Stimulated activated effector memory CD8-positive, alpha-beta T cell treated with anti-CD3 and anti-CD28 coated beads, Interleukin-12 subunit alpha, Interleukin-12 subunit beta, amount 100 ng/mL, for 72 hours (primary cell): ENCODE measurements at regions not wholly inside any gene's neighbourhood (a gene's known extent, or its start where the extent isn't known, plus 50 kb on each side); places are given as distances from the start of the nearest gene placed in this dataset.

Experiments used
- ATAC-seq: fragments of 150-1000 bp; cut with Tn5 transposase; 2 replicates; pipeline ENCODE4 v1.10.0; 2021
- DNase-seq, 2 donors: peaks; one replicate each; pipeline ENCODE4 v3.0.0; 2021 to 2022; ENCODE audit warnings: low spot score in 2 of 2
- H3K27ac Mint-ChIP-seq: one replicate; pipeline ENCODE4 v1.8.0; 2022; ENCODE audit warnings: mild to moderate bottlenecking, mixed read lengths
- H3K36me3 Mint-ChIP-seq: one replicate; pipeline ENCODE4 v1.8.0; 2022; ENCODE audit warnings: mild to moderate bottlenecking, mixed read lengths
- H3K4me1 Mint-ChIP-seq: one replicate; pipeline ENCODE4 v1.8.0; 2022; ENCODE audit warnings: mixed read lengths
- H3K4me3 Mint-ChIP-seq: one replicate; pipeline ENCODE4 v1.8.0; 2022; ENCODE audit warnings: mild to moderate bottlenecking, mixed read lengths
- H3K9me3 Mint-ChIP-seq: one replicate; pipeline ENCODE4 v1.8.0; 2022; ENCODE audit warnings: mixed read lengths

DNA sequence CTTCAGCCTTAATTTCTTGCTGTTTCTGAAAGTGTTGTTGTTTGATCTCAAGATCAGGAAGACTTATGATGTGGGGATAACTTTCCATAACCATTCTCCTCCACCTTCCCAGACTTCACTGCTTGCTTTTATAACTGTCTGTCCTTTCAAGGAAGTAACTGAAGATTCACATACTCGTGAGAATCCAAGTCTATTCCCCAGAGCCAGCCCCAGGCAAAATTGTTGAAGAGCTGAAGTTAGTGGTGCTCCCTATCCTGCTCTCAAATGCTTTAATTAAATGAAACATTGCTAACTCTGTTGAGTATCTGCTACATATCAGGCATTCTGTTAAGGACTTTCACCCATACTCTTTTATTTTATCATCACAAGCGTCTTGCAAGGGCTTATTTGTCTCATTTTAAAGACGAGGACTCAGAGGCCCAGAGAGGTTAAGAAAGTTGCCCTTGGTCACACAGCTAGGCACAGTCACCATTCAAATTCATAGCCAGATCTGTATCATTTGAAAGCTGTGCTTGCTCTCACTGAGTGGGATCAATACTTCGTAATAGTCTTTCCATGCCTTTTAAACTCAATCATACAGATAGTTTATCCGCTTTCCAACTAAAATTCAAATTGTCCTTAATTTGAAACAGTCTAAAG, 189.8 kb upstream of the TCF4 start:
- DNase-seq, result no peak

GRCh38 chr18:55775972-55776371, 188.0 kb upstream of the TCF4 start:
- H3K4me1 Mint-ChIP-seq, result no peaks in the 10 kb centered on the region
- DNase-seq, result no peak
- no peaks in the 10 kb centered on the region for H3K36me3 Mint-ChIP-seq
- no peak for ATAC-seq
- no peak overlapping the region for H3K4me3 Mint-ChIP-seq
- H3K9me3 Mint-ChIP-seq, result no peaks in the 10 kb centered on the region
- no peak overlapping the region for H3K27ac Mint-ChIP-seq

More for the DNA sequence above, 189.8 kb upstream of the TCF4 start:
- no peak for ATAC-seq
- H3K4me1 Mint-ChIP-seq, result no peaks in the 10 kb centered on the region
- H3K4me3 Mint-ChIP-seq, result no peak overlapping the region
- no peak overlapping the region for H3K27ac Mint-ChIP-seq
- no peaks in the 10 kb centered on the region for H3K36me3 Mint-ChIP-seq
- H3K9me3 Mint-ChIP-seq, result no peaks in the 10 kb centered on the region

GRCh38 chr18:55774505-55774904, 186.5 kb upstream of the TCF4 start:
- Mint-ChIP-seq H3K36me3 (no peaks in the 10 kb centered on the region), H3K4me3 (no peak overlapping the region), H3K9me3 (peaks cover 3% of the 10 kb centered on the region), H3K4me1 (no peaks in the 10 kb centered on the region), H3K27ac (no peak overlapping the region)
- DNase-seq (no peak), ATAC-seq (no peak)

DNA sequence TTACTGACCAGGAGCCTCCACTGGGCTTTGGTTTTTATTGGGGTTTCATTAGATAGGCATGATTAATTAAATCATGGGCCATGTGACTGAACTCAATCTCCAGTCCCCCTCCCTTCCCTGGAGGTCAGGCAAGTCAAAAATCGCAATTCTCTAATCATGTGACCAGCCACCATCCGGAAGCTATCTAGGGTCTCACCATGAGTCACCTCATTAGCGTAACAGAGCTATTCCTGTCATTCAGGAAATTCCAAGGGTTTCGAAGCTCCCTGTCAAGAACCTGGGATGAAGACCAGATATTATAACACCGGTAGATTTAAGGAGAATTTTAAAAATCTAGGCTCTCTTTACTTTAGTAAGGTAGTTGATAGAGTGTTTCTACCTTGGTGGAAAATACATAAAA, 180.3 kb upstream of the TCF4 start:
- DNase-seq, result no peak
- no peak for ATAC-seq
- Mint-ChIP-seq H3K4me3 (no peak overlapping the region), H3K27ac (no peak overlapping the region), H3K9me3 (peaks cover 3% of the 10 kb centered on the region), H3K36me3 (no peaks in the 10 kb centered on the region), H3K4me1 (no peaks in the 10 kb centered on the region)

- Mint-ChIP-seq H3K4me3 (no peak overlapping the region), H3K4me1 (no peaks in the 10 kb centered on the region), H3K9me3 (peaks cover 2% of the 10 kb centered on the region), H3K36me3 (no peaks in the 10 kb centered on the region), H3K27ac (no peak overlapping the region)
- DNase-seq, result no peak
- no peak for ATAC-seq
These were observed 176.4 kb upstream of the TCF4 start for GRCh38 chr18:55764386-55764785.

DNA sequence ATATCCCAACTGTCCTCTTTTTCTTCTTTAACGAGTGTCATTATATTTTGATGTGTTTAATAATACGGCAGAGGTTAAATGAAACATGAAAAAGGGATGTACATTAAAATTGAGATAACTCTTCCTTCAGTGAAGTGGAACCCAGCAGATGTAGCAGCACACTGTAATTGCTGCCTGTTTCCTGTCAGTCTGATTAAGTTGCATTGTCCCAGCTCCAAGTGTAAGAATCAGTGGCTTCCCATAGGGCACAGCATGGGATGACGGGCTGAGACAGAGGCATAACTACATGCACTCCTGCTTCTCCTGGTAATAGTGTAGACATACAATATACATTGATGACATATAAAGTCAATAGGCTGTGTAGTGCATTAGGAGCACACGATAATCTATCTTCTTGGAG, 175.8 kb upstream of the TCF4 start:
- DNase-seq, result no peak
- Mint-ChIP-seq H3K4me1 (no peaks in the 10 kb centered on the region), H3K4me3 (no peak overlapping the region), H3K9me3 (peaks cover 2% of the 10 kb centered on the region), H3K27ac (no peak overlapping the region), H3K36me3 (no peaks in the 10 kb centered on the region)
- ATAC-seq, result no peak

DNA sequence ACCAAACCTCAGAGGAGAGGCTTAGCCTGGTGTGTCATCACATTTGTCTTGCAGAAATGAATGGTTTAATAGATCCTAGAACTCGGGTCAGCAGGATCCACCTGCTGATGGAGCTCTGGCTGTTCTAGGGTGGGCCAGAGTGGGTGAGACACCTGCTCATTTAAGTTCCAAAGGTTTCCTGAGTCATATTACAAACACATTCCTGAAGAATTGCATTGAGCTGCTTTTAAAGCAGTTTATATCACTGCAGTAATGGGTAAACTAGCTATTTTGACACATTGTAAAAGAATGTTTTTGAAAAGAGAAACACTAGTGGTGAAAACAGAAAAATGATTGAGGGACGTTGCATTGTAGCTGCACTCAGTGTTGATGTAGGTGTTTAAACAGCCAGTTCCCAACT, 175.3 kb upstream of the TCF4 start:
- no peak overlapping the region for H3K4me3 Mint-ChIP-seq
- peaks cover 2% of the 10 kb centered on the region for H3K9me3 Mint-ChIP-seq
- DNase-seq (no peak), ATAC-seq (no peak)
- no peaks in the 10 kb centered on the region for H3K36me3 Mint-ChIP-seq
- no peaks in the 10 kb centered on the region for H3K4me1 Mint-ChIP-seq
- H3K27ac Mint-ChIP-seq, result no peak overlapping the region

DNA sequence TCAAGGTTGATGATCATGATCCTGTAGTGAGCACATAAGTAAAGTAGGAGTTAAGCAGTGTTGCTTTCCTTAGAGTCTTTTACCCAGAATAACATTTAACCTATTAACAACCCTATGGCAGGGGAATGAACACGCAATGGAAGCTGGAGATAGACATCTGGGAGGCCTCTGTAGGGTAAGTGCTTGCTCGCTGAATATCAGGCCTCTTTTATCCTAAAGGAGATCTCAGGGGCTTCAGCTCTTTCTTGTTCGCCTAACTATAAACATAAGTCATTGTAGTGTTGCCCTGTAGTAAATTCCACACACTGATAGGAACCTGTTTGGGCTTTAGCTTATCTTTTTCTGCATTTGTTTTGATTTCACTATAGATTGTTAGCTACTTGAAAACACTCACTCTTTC, 174.4 kb upstream of the TCF4 start:
- Mint-ChIP-seq H3K27ac (no peak overlapping the region), H3K36me3 (no peaks in the 10 kb centered on the region), H3K9me3 (peaks cover 2% of the 10 kb centered on the region), H3K4me3 (no peak overlapping the region), H3K4me1 (no peaks in the 10 kb centered on the region)
- no peak for DNase-seq
- ATAC-seq, result no peak

- Mint-ChIP-seq H3K27ac (no peak overlapping the region), H3K4me1 (no peaks in the 10 kb centered on the region), H3K4me3 (no peak overlapping the region), H3K9me3 (peaks cover 5% of the 10 kb centered on the region), H3K36me3 (no peaks in the 10 kb centered on the region)
- ATAC-seq, result no peak
- DNase-seq, result no peak
These were observed 165.8 kb upstream of the TCF4 start for GRCh38 chr18:55753643-55754263.

DNA sequence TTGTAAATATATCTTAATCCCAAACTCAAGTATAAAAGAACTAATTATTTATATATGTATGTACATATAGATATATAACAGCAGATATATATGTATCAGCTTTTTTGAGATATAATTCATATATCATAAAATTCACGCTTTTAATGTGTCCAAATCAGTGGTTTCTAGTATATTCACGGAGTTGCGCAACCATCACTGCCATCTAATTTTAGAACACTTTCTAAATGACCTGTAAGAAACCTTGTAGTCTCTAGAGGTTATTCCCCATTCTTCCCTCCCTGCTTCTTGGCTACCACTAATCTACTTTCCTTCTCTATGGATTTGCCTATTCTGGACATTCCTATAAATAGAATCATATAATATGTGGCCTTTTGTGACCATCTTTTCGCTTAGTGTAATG, 163.5 kb upstream of the TCF4 start:
- ATAC-seq (no peak), DNase-seq (no peak)
- Mint-ChIP-seq H3K36me3 (no peaks in the 10 kb centered on the region), H3K4me3 (no peak overlapping the region), H3K4me1 (no peaks in the 10 kb centered on the region), H3K9me3 (peaks cover 10% of the 10 kb centered on the region), H3K27ac (no peak overlapping the region)

DNA sequence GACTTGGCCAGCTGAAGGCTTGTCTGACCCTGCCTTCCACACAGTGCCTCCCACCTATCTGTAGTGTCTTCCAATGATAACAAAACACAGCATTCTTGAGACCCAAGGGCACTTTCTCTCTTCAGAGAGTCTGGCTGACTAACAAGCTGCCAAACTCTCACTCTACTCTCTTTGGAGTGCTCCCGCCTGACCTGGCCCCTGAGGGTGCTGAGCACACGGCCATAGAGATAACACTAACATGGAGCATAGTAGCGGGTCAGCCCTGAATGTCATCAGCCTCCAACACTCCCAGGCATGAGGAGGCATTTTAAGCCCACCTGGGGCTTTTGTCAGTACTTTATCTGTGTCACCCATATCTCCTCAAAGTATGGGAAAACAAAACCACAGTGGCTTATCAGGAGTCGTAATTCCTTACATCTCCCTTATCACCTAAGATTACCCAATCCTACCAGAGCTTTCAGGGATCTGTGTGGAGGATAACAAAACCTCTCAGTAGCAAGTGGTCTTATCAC, 160.3 kb upstream of the TCF4 start:
- Mint-ChIP-seq H3K4me3 (no peak overlapping the region), H3K27ac (no peak overlapping the region), H3K36me3 (no peaks in the 10 kb centered on the region), H3K4me1 (no peaks in the 10 kb centered on the region), H3K9me3 (peaks cover 7% of the 10 kb centered on the region)
- no peak for ATAC-seq
- DNase-seq, result no peak

- no peak for DNase-seq
- Mint-ChIP-seq H3K4me3 (no peak overlapping the region), H3K36me3 (no peaks in the 10 kb centered on the region), H3K27ac (no peak overlapping the region), H3K4me1 (no peaks in the 10 kb centered on the region), H3K9me3 (peaks cover 11% of the 10 kb centered on the region)
- no peak for ATAC-seq
These were observed 156.2 kb upstream of the TCF4 start for GRCh38 chr18:55744206-55744605.

- no peak for ATAC-seq
- Mint-ChIP-seq H3K4me1 (no peaks in the 10 kb centered on the region), H3K36me3 (no peaks in the 10 kb centered on the region), H3K27ac (no peak overlapping the region), H3K4me3 (no peak overlapping the region), H3K9me3 (peaks cover 11% of the 10 kb centered on the region)
- DNase-seq, result no peak
These were observed 155.7 kb upstream of the TCF4 start for GRCh38 chr18:55743736-55744135.

DNA sequence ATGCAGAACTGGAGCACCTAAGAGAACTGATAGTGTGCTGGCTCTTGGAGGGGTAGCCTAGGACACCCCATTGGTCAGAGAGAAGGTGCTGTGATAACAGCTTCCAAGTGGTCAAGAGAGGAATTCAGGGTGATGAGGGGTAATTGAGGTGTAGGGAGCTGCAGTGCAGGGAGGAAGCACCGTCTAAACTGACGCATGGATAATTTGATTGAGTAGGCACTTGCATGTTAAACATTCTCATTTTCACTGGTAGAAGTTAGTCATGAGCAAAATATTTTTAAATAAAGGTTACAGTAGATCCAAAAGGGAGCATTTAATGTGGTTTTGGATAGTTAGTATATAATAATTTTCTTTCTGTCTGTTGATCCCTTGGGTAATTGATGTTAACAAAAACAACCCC, 155.1 kb upstream of the TCF4 start:
- no peak overlapping the region for H3K27ac Mint-ChIP-seq
- peaks cover 8% of the 10 kb centered on the region for H3K9me3 Mint-ChIP-seq
- no peaks in the 10 kb centered on the region for H3K4me1 Mint-ChIP-seq
- no peak for DNase-seq
- H3K4me3 Mint-ChIP-seq, result no peak overlapping the region
- no peak for ATAC-seq
- no peaks in the 10 kb centered on the region for H3K36me3 Mint-ChIP-seq

DNA sequence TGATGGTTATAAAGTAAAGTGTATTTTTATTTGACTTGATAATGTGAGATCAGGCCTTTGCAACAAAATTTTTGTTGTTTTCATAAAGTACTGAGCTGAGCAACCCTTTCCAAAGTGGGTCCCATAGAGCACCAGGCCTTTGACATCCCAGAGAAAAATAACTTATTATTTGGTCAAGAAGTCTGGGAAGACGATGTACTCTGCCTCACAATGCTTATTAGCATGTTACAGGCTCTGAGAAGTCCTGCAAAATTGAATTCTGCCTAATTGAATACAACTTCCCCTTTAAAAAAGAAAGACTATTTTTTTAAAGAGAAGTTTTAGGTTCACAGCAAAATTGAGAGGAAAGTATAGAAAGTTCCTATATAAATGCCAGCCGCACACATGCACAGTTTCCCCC, 151.5 kb upstream of the TCF4 start:
- H3K9me3 Mint-ChIP-seq, result peaks cover 11% of the 10 kb centered on the region
- H3K27ac Mint-ChIP-seq, result no peak overlapping the region
- no peak for ATAC-seq
- H3K4me3 Mint-ChIP-seq, result no peak overlapping the region
- no peaks in the 10 kb centered on the region for H3K4me1 Mint-ChIP-seq
- H3K36me3 Mint-ChIP-seq, result no peaks in the 10 kb centered on the region
- no peak for DNase-seq

- H3K4me1 Mint-ChIP-seq, result no peaks in the 10 kb centered on the region
- H3K27ac Mint-ChIP-seq, result no peak overlapping the region
- H3K9me3 Mint-ChIP-seq, result peaks cover 11% of the 10 kb centered on the region
- no peak overlapping the region for H3K4me3 Mint-ChIP-seq
- ATAC-seq (no peak), DNase-seq (no peak)
- H3K36me3 Mint-ChIP-seq, result no peaks in the 10 kb centered on the region
These were observed 150.6 kb upstream of the TCF4 start for GRCh38 chr18:55738483-55739114.
